ENCODE measurements at regions not wholly inside any gene's neighbourhood (a gene's known extent, or its start where the extent isn't known, plus 50 kb on each side); places are given as distances from the start of the nearest gene placed in this dataset.

- H3K27me3 Mint-ChIP-seq: peaks cover 32% of the 10 kb centered on the region
- H3K27ac Mint-ChIP-seq: no peak overlapping the region
- no peak for DNase-seq
- no peaks in the 10 kb centered on the region for H3K9me3 Mint-ChIP-seq
- H3K4me1 Mint-ChIP-seq (ENCODE audit: low read depth): no peaks in the 10 kb centered on the region
- H3K4me3 Mint-ChIP-seq: no peak overlapping the region
- H3K36me3 Mint-ChIP-seq (ENCODE audit: low read depth): no peaks in the 10 kb centered on the region
These were observed 58.3 kb downstream of the CXCL12 start for GRCh38 chr10:44326474-44327030.

GRCh38 chr10:44325596-44326307 lies 59.1 kb downstream of the CXCL12 start:
- H3K4me1 Mint-ChIP-seq (ENCODE audit: low read depth): no peaks in the 10 kb centered on the region

GRCh38 chr10:44325157-44325556 lies 59.7 kb downstream of the CXCL12 start:
- Mint-ChIP-seq H3K9me3 (no peaks in the 10 kb centered on the region), H3K27me3 (peaks cover 33% of the 10 kb centered on the region), H3K27ac (no peak overlapping the region), H3K4me3 (no peak overlapping the region), H3K4me1 (ENCODE audit: low read depth) (no peaks in the 10 kb centered on the region), H3K36me3 (ENCODE audit: low read depth) (no peaks in the 10 kb centered on the region)
- no peak for DNase-seq

More at GRCh38 chr10:44325596-44326307, 59.1 kb downstream of the CXCL12 start:
- DNase-seq: no peak
- H3K4me3 Mint-ChIP-seq: no peak overlapping the region
- H3K27me3 Mint-ChIP-seq: peaks cover 32% of the 10 kb centered on the region
- H3K9me3 Mint-ChIP-seq: no peaks in the 10 kb centered on the region
- H3K36me3 Mint-ChIP-seq (ENCODE audit: low read depth): no peaks in the 10 kb centered on the region
- no peak overlapping the region for H3K27ac Mint-ChIP-seq

- no peak overlapping the region for H3K27ac Mint-ChIP-seq
- no peaks in the 10 kb centered on the region for H3K4me1 Mint-ChIP-seq (ENCODE audit: low read depth)
- no peaks in the 10 kb centered on the region for H3K9me3 Mint-ChIP-seq
- H3K36me3 Mint-ChIP-seq (ENCODE audit: low read depth): no peaks in the 10 kb centered on the region
- H3K27me3 Mint-ChIP-seq: peaks cover 33% of the 10 kb centered on the region
- no peak for DNase-seq
- no peak overlapping the region for H3K4me3 Mint-ChIP-seq
These were observed 61.1 kb downstream of the CXCL12 start for GRCh38 chr10:44323838-44324237.

GRCh38 chr10:44322137-44322536 lies 62.8 kb downstream of the CXCL12 start:
- no peak overlapping the region for H3K4me3 Mint-ChIP-seq
- H3K36me3 Mint-ChIP-seq (ENCODE audit: low read depth): no peaks in the 10 kb centered on the region
- H3K9me3 Mint-ChIP-seq: no peaks in the 10 kb centered on the region
- no peaks in the 10 kb centered on the region for H3K4me1 Mint-ChIP-seq (ENCODE audit: low read depth)
- no peak for DNase-seq
- peaks cover 34% of the 10 kb centered on the region for H3K27me3 Mint-ChIP-seq
- H3K27ac Mint-ChIP-seq: no peak overlapping the region

- Mint-ChIP-seq H3K4me1 (ENCODE audit: low read depth) (no peaks in the 10 kb centered on the region), H3K27me3 (peaks cover 25% of the 10 kb centered on the region), H3K36me3 (ENCODE audit: low read depth) (no peaks in the 10 kb centered on the region), H3K27ac (no peak overlapping the region), H3K4me3 (no peak overlapping the region), H3K9me3 (no peaks in the 10 kb centered on the region)
- DNase-seq: no peak
These were observed 64.1 kb downstream of the CXCL12 start for GRCh38 chr10:44320756-44321155.

DNA sequence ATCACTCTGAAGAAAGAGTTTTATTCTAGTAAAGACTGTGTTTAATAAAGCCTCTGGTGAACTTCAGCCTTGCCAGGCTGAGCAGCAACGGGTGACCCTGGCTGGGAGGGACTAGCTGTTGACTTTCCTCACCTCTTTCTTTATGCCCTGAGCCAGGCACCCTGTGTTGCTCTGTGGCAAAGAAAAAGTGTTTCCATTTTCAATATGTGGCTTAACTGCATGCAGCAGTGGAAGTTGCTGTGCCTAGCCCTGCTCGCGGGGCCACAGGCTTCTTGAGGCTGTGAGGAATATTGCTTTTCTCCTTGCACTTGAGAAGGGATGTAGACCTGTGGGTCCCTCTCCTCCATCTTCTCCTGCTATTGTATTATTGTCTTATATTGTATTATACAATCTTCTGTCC lies 67.0 kb downstream of the CXCL12 start:
- Mint-ChIP-seq H3K27me3 (peaks cover 23% of the 10 kb centered on the region), H3K9me3 (no peaks in the 10 kb centered on the region), H3K4me1 (ENCODE audit: low read depth) (no peaks in the 10 kb centered on the region), H3K36me3 (ENCODE audit: low read depth) (no peaks in the 10 kb centered on the region), H3K4me3 (no peak overlapping the region), H3K27ac (no peak overlapping the region)
- no peak for DNase-seq

DNA sequence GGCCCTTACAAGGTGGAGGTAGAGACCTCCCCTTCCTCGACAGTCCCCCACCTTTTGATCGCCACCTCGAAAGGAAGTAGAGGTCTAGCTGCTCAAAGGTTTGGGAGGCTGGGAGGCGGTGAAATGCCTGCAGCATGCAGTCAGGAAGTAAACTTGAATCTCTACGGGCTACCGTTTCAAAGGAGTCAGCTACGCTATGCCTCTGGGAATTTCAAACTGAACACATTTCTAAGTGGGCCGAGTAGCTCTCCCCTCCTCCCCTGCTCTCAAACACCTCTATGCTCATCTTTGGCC lies 68.0 kb downstream of the CXCL12 start:
- H3K9me3 Mint-ChIP-seq: no peaks in the 10 kb centered on the region
- peaks cover 23% of the 10 kb centered on the region for H3K27me3 Mint-ChIP-seq
- no peaks in the 10 kb centered on the region for H3K4me1 Mint-ChIP-seq (ENCODE audit: low read depth)
- no peak for DNase-seq
- no peak overlapping the region for H3K27ac Mint-ChIP-seq
- H3K4me3 Mint-ChIP-seq: no peak overlapping the region
- no peaks in the 10 kb centered on the region for H3K36me3 Mint-ChIP-seq (ENCODE audit: low read depth)

- H3K27ac Mint-ChIP-seq: no peak overlapping the region
- peaks cover 28% of the 10 kb centered on the region for H3K27me3 Mint-ChIP-seq
- no peak for DNase-seq
- H3K9me3 Mint-ChIP-seq: no peaks in the 10 kb centered on the region
- no peak overlapping the region for H3K4me3 Mint-ChIP-seq
- H3K4me1 Mint-ChIP-seq (ENCODE audit: low read depth): peaks cover 3% of the 10 kb centered on the region
- H3K36me3 Mint-ChIP-seq (ENCODE audit: low read depth): no peaks in the 10 kb centered on the region
These were observed 68.5 kb downstream of the CXCL12 start for GRCh38 chr10:44316187-44316921.

GRCh38 chr10:44314802-44315460 lies 70.0 kb downstream of the CXCL12 start:
- no peaks in the 10 kb centered on the region for H3K36me3 Mint-ChIP-seq (ENCODE audit: low read depth)
- H3K4me3 Mint-ChIP-seq: no peak overlapping the region
- H3K27me3 Mint-ChIP-seq: peaks cover 31% of the 10 kb centered on the region
- H3K27ac Mint-ChIP-seq: no peak overlapping the region
- no peaks in the 10 kb centered on the region for H3K9me3 Mint-ChIP-seq
- DNase-seq: no peak
- H3K4me1 Mint-ChIP-seq (ENCODE audit: low read depth): peaks cover 9% of the 10 kb centered on the region

GRCh38 chr10:44313761-44314165 lies 71.1 kb downstream of the CXCL12 start:
- DNase-seq: no peak
- Mint-ChIP-seq H3K4me1 (ENCODE audit: low read depth) (peaks cover 9% of the 10 kb centered on the region), H3K4me3 (no peak overlapping the region), H3K27me3 (peaks cover 31% of the 10 kb centered on the region), H3K9me3 (no peaks in the 10 kb centered on the region), H3K27ac (no peak overlapping the region), H3K36me3 (ENCODE audit: low read depth) (no peaks in the 10 kb centered on the region)

- H3K4me3 Mint-ChIP-seq: no peak overlapping the region
- no peaks in the 10 kb centered on the region for H3K36me3 Mint-ChIP-seq (ENCODE audit: low read depth)
- H3K9me3 Mint-ChIP-seq: no peaks in the 10 kb centered on the region
- peaks cover 9% of the 10 kb centered on the region for H3K4me1 Mint-ChIP-seq (ENCODE audit: low read depth)
- H3K27ac Mint-ChIP-seq: no peak overlapping the region
- H3K27me3 Mint-ChIP-seq: peaks cover 31% of the 10 kb centered on the region
- no peak for DNase-seq
These were observed 72.5 kb downstream of the CXCL12 start for GRCh38 chr10:44312401-44312800.

DNA sequence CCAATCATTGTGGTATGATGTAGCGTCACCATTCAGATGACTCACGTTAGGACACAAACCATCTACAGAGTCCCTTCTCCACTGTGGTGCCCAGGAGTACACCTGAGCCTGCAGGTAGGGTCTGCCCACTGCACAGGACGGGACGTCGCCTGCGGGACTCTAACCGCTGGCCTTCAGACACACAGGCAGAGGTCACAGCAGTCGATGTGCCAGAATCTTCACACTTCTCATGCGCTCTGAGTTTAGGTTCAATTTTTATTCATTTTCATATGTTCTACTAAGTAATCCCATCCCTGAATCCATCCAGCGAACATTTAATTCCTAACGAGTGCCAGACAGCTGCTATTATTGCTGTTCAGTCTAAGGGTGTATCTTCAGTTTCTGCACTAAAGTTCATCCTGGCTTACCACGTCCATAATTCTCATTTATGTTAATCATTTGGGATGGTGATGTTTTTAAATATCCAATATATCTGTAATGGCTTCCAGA lies 73.3 kb downstream of the CXCL12 start:
- no peaks in the 10 kb centered on the region for H3K36me3 Mint-ChIP-seq (ENCODE audit: low read depth)
- peaks cover 9% of the 10 kb centered on the region for H3K4me1 Mint-ChIP-seq (ENCODE audit: low read depth)
- no peak for DNase-seq
- H3K9me3 Mint-ChIP-seq: no peaks in the 10 kb centered on the region
- H3K27ac Mint-ChIP-seq: no peak overlapping the region
- H3K4me3 Mint-ChIP-seq: no peak overlapping the region
- H3K27me3 Mint-ChIP-seq: peaks cover 28% of the 10 kb centered on the region

- Mint-ChIP-seq H3K4me3 (no peak overlapping the region), H3K27ac (peak overlapping the region; percentile 32), H3K27me3 (peaks cover 28% of the 10 kb centered on the region), H3K4me1 (ENCODE audit: low read depth) (peaks cover 9% of the 10 kb centered on the region), H3K36me3 (ENCODE audit: low read depth) (no peaks in the 10 kb centered on the region), H3K9me3 (no peaks in the 10 kb centered on the region)
- peak; percentile 79 for DNase-seq
These were observed 73.9 kb downstream of the CXCL12 start for GRCh38 chr10:44310762-44311562.
